ENCODE measurements at regions not wholly inside any gene's neighbourhood (a gene's known extent, or its start where the extent isn't known, plus 50 kb on each side); places are given as distances from the start of the nearest gene placed in this dataset.

GRCh38 chr18:39806525-39806924 is 2148.5 kb upstream of the PIK3C3 start:
- DNase-seq (ENCODE audit: insufficient read length, low spot score): no peak
- no peak for FAIRE-seq

DNA sequence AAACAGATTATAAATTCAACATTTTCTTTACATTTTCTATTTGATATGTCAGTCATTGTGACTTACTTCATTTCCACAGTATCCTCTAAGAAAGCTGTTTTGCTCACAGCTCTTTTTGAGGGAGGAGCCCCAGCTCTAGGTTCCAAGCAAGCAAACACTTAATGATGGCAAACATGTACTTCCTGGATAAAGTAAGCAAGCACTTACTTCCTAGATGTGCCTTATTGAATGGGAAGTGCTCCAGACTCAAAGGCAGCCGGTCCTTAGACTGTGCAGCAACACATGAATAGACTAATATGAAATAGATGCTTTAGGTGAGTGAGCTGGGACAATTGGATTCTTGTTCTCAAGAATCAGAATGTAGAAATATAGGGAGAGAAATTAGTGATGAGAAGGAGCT is 2149.8 kb upstream of the PIK3C3 start:
- FAIRE-seq: no peak

GRCh38 chr18:39802648-39803229 is 2152.3 kb upstream of the PIK3C3 start:
- DNase-seq (ENCODE audit: insufficient read length, low spot score) (no peak), FAIRE-seq (no peak)

More for the DNA sequence above, 2149.8 kb upstream of the PIK3C3 start:
- DNase-seq (ENCODE audit: insufficient read length, low spot score): no peak

GRCh38 chr18:39801848-39802247 is 2153.2 kb upstream of the PIK3C3 start:
- DNase-seq (ENCODE audit: insufficient read length, low spot score) (no peak), FAIRE-seq (no peak)

DNA sequence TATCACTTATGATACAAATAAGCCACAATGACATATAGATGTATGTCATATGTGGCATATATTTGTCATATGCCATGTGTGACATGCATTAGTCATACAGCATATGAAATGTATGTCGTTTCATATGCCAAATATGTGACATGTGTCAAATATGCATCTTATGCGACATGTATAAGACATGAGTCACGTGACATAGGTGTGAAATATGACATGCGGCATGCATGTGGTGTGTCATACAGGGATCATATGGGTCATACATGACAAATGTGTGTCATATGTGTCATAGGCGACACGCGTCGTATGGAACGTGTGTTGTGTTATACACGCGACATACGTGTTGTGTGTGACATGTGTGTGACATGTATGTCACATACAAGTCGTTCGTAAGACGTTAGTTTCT is 2154.0 kb upstream of the PIK3C3 start:
- FAIRE-seq (no peak), DNase-seq (ENCODE audit: insufficient read length, low spot score) (no peak)

GRCh38 chr18:39799006-39799405 is 2156.0 kb upstream of the PIK3C3 start:
- DNase-seq (ENCODE audit: insufficient read length, low spot score) (no peak), FAIRE-seq (no peak)

- no peak for FAIRE-seq
- DNase-seq (ENCODE audit: insufficient read length, low spot score): no peak
Observed at GRCh38 chr18:39796393-39796792, 2158.6 kb upstream of the PIK3C3 start.

GRCh38 chr18:39795350-39795749 is 2159.7 kb upstream of the PIK3C3 start:
- no peak for FAIRE-seq
- no peak for DNase-seq (ENCODE audit: insufficient read length, low spot score)

GRCh38 chr18:39793609-39794008 is 2161.4 kb upstream of the PIK3C3 start:
- FAIRE-seq: no peak
- no peak for DNase-seq (ENCODE audit: insufficient read length, low spot score)

- FAIRE-seq: no peak
- DNase-seq (ENCODE audit: insufficient read length, low spot score): no peak
Observed at GRCh38 chr18:39788383-39788782, 2166.7 kb upstream of the PIK3C3 start.

DNA sequence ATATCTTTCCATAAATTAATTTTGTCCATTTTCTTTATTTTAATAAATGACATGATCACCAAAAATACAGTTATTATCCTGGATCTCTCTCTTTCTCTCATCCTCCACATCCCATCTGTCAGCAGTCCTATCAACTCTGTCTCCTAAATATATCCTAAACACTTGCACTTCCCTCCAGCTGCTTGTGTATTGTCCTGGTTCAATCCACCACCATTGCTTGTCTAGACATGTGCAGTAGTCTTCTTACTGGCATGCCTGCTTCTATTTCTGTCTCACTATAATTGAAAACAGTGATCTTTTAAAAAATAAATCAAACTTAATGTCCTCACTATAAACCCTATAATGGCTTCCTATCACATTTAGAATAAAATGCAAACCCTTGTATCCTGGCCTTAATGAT is 2168.6 kb upstream of the PIK3C3 start:
- FAIRE-seq: no peak
- DNase-seq (ENCODE audit: insufficient read length, low spot score): no peak

DNA sequence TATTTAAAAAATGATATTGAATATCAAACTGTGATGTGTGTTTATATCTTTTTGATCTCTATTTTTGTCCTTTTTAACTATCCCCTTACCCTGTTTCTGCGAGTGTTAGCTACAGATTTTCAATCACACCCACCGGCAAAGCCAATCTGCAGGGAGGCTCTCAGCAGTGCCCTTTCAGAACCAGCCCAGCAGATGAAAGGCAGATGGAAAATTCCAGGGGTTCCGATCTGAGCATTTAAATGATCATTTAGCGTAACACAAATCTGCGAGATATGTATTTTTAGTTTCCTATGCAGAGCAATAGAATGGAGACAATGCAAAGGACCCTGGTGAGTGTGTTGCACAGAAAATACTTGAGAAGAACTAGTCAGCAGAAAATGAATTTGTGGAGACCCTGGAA is 2170.5 kb upstream of the PIK3C3 start:
- FAIRE-seq (no peak), DNase-seq (ENCODE audit: insufficient read length, low spot score) (no peak)

- no peak for FAIRE-seq
- DNase-seq (ENCODE audit: insufficient read length, low spot score): no peak
Observed at GRCh38 chr18:39781565-39781964, 2173.5 kb upstream of the PIK3C3 start.

DNA sequence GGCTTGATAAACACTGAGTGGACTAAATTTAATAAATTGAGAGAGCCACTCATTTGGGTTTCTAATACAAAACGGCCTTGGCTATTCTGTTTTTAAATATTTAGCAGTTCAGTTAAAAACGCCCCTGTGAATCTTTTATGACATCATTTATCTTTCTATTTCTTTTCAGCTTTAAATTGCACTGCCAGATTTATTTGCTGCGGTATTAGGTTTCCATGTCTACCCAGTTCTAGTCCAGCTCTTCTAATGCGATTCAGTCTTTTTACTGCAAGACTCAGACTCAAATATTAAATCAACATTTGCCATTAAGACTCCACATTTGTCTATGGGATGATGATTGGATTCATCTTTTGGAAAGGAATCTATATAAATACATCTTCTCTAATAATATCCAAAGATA is 2174.3 kb upstream of the PIK3C3 start:
- FAIRE-seq: no peak
- DNase-seq (ENCODE audit: insufficient read length, low spot score): no peak

DNA sequence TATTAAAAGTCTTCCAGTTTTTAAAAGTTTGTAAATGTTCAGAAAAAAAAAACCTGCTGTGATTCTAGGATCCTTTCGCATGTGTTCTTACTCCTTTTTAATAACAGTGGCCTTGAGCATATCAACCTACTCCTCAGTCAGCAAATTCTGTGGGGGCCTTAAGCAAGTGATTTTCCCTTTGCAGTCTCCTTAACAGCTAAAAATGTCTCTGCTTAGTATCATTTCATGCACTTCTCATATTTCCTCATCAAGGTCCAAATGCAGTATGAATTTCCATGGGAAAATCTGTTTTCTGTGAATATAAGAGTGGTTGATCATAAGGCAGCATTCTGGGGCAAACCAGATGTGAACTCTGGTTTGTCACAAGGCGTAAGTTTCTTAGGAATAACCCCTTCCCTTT is 2175.1 kb upstream of the PIK3C3 start:
- FAIRE-seq (no peak), DNase-seq (ENCODE audit: insufficient read length, low spot score) (no peak)

- DNase-seq (ENCODE audit: insufficient read length, low spot score): no peak
- FAIRE-seq: no peak
Observed at GRCh38 chr18:39776766-39777165, 2178.3 kb upstream of the PIK3C3 start.

GRCh38 chr18:39774957-39775598 is 2180.0 kb upstream of the PIK3C3 start:
- DNase-seq (ENCODE audit: insufficient read length, low spot score) (no peak), FAIRE-seq (no peak)

DNA sequence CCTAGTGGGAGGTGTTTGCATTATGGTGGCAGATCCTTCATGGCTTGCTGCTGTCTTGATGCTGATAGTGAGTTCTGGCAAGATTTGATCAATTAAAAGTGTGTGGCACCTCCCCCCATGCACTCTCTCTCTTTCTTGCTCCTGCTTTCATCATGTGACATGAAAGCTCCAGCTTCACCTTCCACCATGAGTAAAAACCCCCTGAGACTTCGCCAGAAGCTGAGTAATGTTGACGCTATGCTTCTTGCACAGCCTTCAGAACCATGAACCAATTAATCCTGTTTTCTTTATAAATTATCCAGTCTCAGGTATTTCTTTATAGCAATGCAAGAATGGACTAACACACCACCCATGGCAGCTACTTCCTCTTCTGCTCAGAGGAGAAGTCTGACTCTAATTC is 2181.4 kb upstream of the PIK3C3 start:
- DNase-seq (ENCODE audit: insufficient read length, low spot score) (no peak), FAIRE-seq (no peak)

GRCh38 chr18:39772155-39772919 is 2182.7 kb upstream of the PIK3C3 start:
- FAIRE-seq: no peak
- DNase-seq (ENCODE audit: insufficient read length, low spot score): no peak

DNA sequence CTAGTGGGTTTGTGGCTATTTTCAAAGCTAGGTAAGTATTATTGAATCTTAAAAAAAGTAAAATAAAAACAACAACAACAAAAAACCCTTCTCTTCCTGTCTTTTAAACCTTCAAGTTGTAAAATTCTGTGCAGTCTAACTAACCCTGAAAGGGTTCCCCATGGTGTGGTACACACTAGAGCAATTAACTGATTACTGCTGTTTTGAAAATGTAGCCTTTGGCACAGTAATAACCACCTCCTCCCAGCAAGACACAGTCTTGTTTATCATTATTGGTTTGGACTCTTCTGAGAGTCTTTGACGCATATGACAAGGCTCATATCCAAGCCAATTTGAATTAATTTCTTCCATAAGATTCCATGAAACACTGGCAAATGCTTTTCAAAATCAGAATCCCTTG is 2184.6 kb upstream of the PIK3C3 start:
- FAIRE-seq (no peak), DNase-seq (ENCODE audit: insufficient read length, low spot score) (no peak)

- FAIRE-seq: no peak
- no peak for DNase-seq (ENCODE audit: insufficient read length, low spot score)
Observed at GRCh38 chr18:39764873-39765272, 2190.2 kb upstream of the PIK3C3 start.

GRCh38 chr18:39761273-39761672 is 2193.8 kb upstream of the PIK3C3 start:
- no peak for FAIRE-seq
- DNase-seq (ENCODE audit: insufficient read length, low spot score): no peak
